ENCODE measurements at regions not wholly inside any gene's neighbourhood (a gene's known extent, or its start where the extent isn't known, plus 50 kb on each side); places are given as distances from the start of the nearest gene placed in this dataset.

- DNase-seq (ENCODE audit: low read depth in 1 of 2, low spot score in 1 of 2), result no peak
- TF ChIP-seq REST (IDR thresholded peaks at IDR 0.05; ENCODE audit: insufficient replicate concordance, low read depth), result no peak
- TF ChIP-seq GABPA (IDR thresholded peaks at IDR 0.05; ENCODE audit: low read depth), result no peak
- no peak for TF ChIP-seq SPI1 (IDR thresholded peaks at IDR 0.05; ENCODE audit: borderline replicate concordance, low read depth)
- TF ChIP-seq POLR2AphosphoS5 (IDR thresholded peaks at IDR 0.05; ENCODE audit: low read depth), result no peak
- no peak for TF ChIP-seq CTCF (IDR thresholded peaks at IDR 0.05; ENCODE audit: insufficient read depth, low read length)
Measured at GRCh38 chr12:125978286-125978685, 913.1 kb downstream of the AACS start.

GRCh38 chr12:125981610-125982253 is 916.5 kb downstream of the AACS start:
- H3K27ac ChIP-seq (replicated peaks), result no peak overlapping the region
- H3K27me3 ChIP-seq (ENCODE audit: insufficient read depth, poor library complexity, severe bottlenecking), result no peaks in the 10 kb centered on the region
- no peak for TF ChIP-seq SPI1 (IDR thresholded peaks at IDR 0.05; ENCODE audit: borderline replicate concordance, low read depth)
- no peak for TF ChIP-seq POLR2AphosphoS5 (IDR thresholded peaks at IDR 0.05; ENCODE audit: low read depth)
- TF ChIP-seq CTCF (IDR thresholded peaks at IDR 0.05; ENCODE audit: insufficient read depth, low read length), result no peak
- TF ChIP-seq REST (IDR thresholded peaks at IDR 0.05; ENCODE audit: insufficient replicate concordance, low read depth), result no peak
- no peak for TF ChIP-seq GABPA (IDR thresholded peaks at IDR 0.05; ENCODE audit: low read depth)
- DNase-seq (ENCODE audit: low read depth in 1 of 2, low spot score in 1 of 2), result no peak
- H3K4me3 ChIP-seq (replicated peaks; ENCODE audit: insufficient read depth, low read length), result no peak overlapping the region

More at GRCh38 chr12:125978286-125978685, 913.1 kb downstream of the AACS start:
- H3K27ac ChIP-seq (replicated peaks), result no peak overlapping the region
- no peak overlapping the region for H3K4me3 ChIP-seq (replicated peaks; ENCODE audit: insufficient read depth, low read length)
- H3K27me3 ChIP-seq (ENCODE audit: insufficient read depth, poor library complexity, severe bottlenecking), result no peaks in the 10 kb centered on the region

- DNase-seq (ENCODE audit: low read depth in 1 of 2, low spot score in 1 of 2), result no peak
- no peak overlapping the region for H3K27ac ChIP-seq (replicated peaks)
- TF ChIP-seq SPI1 (IDR thresholded peaks at IDR 0.05; ENCODE audit: borderline replicate concordance, low read depth) (no peak), POLR2AphosphoS5 (IDR thresholded peaks at IDR 0.05; ENCODE audit: low read depth) (no peak), CTCF (IDR thresholded peaks at IDR 0.05; ENCODE audit: insufficient read depth, low read length) (no peak), GABPA (IDR thresholded peaks at IDR 0.05; ENCODE audit: low read depth) (no peak), REST (IDR thresholded peaks at IDR 0.05; ENCODE audit: insufficient replicate concordance, low read depth) (no peak)
- H3K4me3 ChIP-seq (replicated peaks; ENCODE audit: insufficient read depth, low read length), result no peak overlapping the region
- no peaks in the 10 kb centered on the region for H3K27me3 ChIP-seq (ENCODE audit: insufficient read depth, poor library complexity, severe bottlenecking)
Measured at GRCh38 chr12:125983094-125983783, 918.0 kb downstream of the AACS start.

Data from HL-60 (cell line).